Smooth muscle cell (in vitro differentiated cells): ENCODE measurements at regions not wholly inside any gene's neighbourhood (a gene's known extent, or its start where the extent isn't known, plus 50 kb on each side); places are given as distances from the start of the nearest gene placed in this dataset.
A peak's percentile ranks its signal among the peaks of the same experiment; 100 is the strongest.

ENCODE experiments used
- DNase-seq: peaks from one replicate; lab custom pipeline; 2025; ENCODE audit not compliant: unreplicated experiment; lab: John Stamatoyannopoulos, UW
- H2AFZ ChIP-seq: fragments of 200-600 bp; sonication (generic); 2 replicates; pipeline ENCODE4 v1.6.0; 2016; ENCODE audit warnings: antibody characterized with exemption, low read depth, mild to moderate bottlenecking
- H3F3A ChIP-seq: fragments of 200-600 bp; sonication (generic); 2 replicates; pipeline ENCODE4 v1.6.0; 2017; ENCODE audit warnings: antibody characterized with exemption, low read depth
- H3K27ac ChIP-seq: fragments of 200-600 bp; sonication (generic); 2 replicates; pipeline ENCODE4 v1.5.1; 2016; ENCODE audit warnings: low read depth, mild to moderate bottlenecking
- H3K27me3 ChIP-seq: fragments of 200-600 bp; sonication (generic); 2 replicates; pipeline ENCODE4 v1.6.1; 2016; ENCODE audit warnings: low read depth, mild to moderate bottlenecking
- H3K36me3 ChIP-seq: fragments of 200-600 bp; sonication (generic); 2 replicates; pipeline ENCODE4 v1.5.1; 2016; ENCODE audit warnings: low read depth
- H3K4me1 ChIP-seq: fragments of 200-600 bp; sonication (generic); 2 replicates; pipeline ENCODE4 v1.5.1; 2016; ENCODE audit warnings: low read depth
- H3K4me2 ChIP-seq: fragments of 200-600 bp; sonication (generic); 2 replicates; pipeline ENCODE4 v1.6.0; 2016; ENCODE audit warnings: mild to moderate bottlenecking
- H3K4me3 ChIP-seq: fragments of 200-600 bp; sonication (generic); 2 replicates; pipeline ENCODE4 v1.5.1; 2016; ENCODE audit warnings: mild to moderate bottlenecking
- H3K79me2 ChIP-seq: fragments of 200-600 bp; sonication (generic); 2 replicates; pipeline ENCODE4 v1.6.0; 2016; ENCODE audit warnings: low read depth, mild to moderate bottlenecking
- H3K9ac ChIP-seq: fragments of 200-600 bp; sonication (generic); 2 replicates; pipeline ENCODE4 v1.6.0; 2016; ENCODE audit warnings: low read depth
- H3K9me3 ChIP-seq: fragments of 200-600 bp; sonication (generic); replicated peaks from 2 replicates; pipeline ENCODE4 v1.5.1; 2016; ENCODE audit warnings: low read depth
- H4K20me1 ChIP-seq: fragments of 200-600 bp; sonication (generic); 2 replicates; pipeline ENCODE4 v1.6.0; 2016; ENCODE audit warnings: low read depth
- CTCF ChIP-seq: fragments of 200-600 bp; sonication (generic); IDR thresholded peaks from 2 replicates; pipeline ENCODE4 v1.5.1; 2017; ENCODE audit warnings: borderline replicate concordance, mild to moderate bottlenecking, antibody characterized with exemption; ENCODE audit not compliant: insufficient read depth, poor library complexity, severe bottlenecking
- WGBS: methylation state at CpG from one replicate; pipeline ENCODE4 v1.1.7; 2016; ENCODE audit warnings: low lambda C conversion rate; 5-methylcytosine and 5-hydroxymethylcytosine counted together
- small RNA-seq: library from RNA; depleted of rRNA; stranded (forward); fragments of <200 nt; gene quantifications from one replicate; pipeline ENCODE3, GENCODE V24; 2014

- no peaks in the 10 kb centered on the region for H3K36me3 ChIP-seq
- H3K27me3 ChIP-seq, result no peaks in the 10 kb centered on the region
- H3K4me2 ChIP-seq, result no peak overlapping the region
- 75% methylated on average over 13 of the region's 13 CpGs for WGBS
- H3K27ac ChIP-seq, result no peak overlapping the region
- H3K9me3 ChIP-seq, result no peaks in the 10 kb centered on the region
- H4K20me1 ChIP-seq, result no peaks in the 10 kb centered on the region
- H3K4me1 ChIP-seq, result no peaks in the 10 kb centered on the region
- H3K79me2 ChIP-seq, result no peaks in the 10 kb centered on the region
- H3K9ac ChIP-seq, result no peak overlapping the region
- H3F3A ChIP-seq, result no peaks in the 10 kb centered on the region
- DNase-seq, result no peak
- no peak overlapping the region for H3K4me3 ChIP-seq
- H2AFZ ChIP-seq, result no peak overlapping the region
- TF ChIP-seq CTCF, result no peak
These were observed 49.9 kb upstream of the RAB6C start for GRCh38 chr2:129929321-129930290.

Small RNA genes lying in the stretch of these regions (small RNA-seq; reads per million reads assigned to genes)
- gene RNA5SP103, result 0.61 reads per million, percentile 21 among the genes with 10 or more reads in this experiment
